ENCODE measurements at regions not wholly inside any gene's neighbourhood (a gene's known extent, or its start where the extent isn't known, plus 50 kb on each side); places are given as distances from the start of the nearest gene placed in this dataset.

DNA sequence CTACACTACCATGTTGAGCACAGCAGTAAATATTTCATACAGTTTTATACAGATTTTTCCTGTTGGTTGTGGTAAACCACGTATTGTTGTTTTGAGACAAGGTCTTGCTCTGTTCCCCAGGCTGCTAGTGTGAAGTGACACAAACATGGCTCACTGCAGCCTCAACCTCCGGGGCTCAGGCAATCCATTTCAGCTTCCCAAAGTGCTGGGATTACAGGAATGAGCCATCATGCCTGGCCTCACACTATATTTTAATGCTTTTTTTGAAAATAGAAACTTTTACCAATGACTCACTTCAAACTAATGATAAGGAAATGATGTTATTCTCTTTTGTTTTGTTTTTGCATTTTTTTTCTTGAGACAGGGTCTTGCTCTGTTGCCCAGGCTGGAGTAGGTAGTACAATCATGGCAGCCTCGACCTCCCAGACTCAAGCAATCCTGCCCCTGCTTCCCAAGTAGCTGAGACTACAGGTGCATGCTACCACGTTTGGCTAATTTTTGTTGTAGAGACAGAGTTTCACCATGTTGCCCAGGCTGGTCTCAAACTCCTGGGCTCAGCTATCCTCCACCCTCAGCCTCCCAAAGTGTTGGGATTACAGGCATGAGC lies 210.6 kb downstream of the TPST1 start:
- TF ChIP-seq, protein P1, sequence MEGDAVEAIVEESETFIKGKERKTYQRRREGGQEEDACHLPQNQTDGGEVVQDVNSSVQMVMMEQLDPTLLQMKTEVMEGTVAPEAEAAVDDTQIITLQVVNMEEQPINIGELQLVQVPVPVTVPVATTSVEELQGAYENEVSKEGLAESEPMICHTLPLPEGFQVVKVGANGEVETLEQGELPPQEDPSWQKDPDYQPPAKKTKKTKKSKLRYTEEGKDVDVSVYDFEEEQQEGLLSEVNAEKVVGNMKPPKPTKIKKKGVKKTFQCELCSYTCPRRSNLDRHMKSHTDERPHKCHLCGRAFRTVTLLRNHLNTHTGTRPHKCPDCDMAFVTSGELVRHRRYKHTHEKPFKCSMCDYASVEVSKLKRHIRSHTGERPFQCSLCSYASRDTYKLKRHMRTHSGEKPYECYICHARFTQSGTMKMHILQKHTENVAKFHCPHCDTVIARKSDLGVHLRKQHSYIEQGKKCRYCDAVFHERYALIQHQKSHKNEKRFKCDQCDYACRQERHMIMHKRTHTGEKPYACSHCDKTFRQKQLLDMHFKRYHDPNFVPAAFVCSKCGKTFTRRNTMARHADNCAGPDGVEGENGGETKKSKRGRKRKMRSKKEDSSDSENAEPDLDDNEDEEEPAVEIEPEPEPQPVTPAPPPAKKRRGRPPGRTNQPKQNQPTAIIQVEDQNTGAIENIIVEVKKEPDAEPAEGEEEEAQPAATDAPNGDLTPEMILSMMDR (IDR thresholded peaks at IDR 0.05) = no peak
- TF ChIP-seq POLR2AphosphoS5 (IDR thresholded peaks at IDR 0.05) = no peak
- no peak for TF ChIP-seq POLR2A (IDR thresholded peaks at IDR 0.05)
- no peak for TF ChIP-seq EP300 (IDR thresholded peaks at IDR 0.05)

Data from suprapubic skin (tissue), 4 donors.